ENCODE measurements at regions not wholly inside any gene's neighbourhood (a gene's known extent, or its start where the extent isn't known, plus 50 kb on each side); places are given as distances from the start of the nearest gene placed in this dataset.

DNA sequence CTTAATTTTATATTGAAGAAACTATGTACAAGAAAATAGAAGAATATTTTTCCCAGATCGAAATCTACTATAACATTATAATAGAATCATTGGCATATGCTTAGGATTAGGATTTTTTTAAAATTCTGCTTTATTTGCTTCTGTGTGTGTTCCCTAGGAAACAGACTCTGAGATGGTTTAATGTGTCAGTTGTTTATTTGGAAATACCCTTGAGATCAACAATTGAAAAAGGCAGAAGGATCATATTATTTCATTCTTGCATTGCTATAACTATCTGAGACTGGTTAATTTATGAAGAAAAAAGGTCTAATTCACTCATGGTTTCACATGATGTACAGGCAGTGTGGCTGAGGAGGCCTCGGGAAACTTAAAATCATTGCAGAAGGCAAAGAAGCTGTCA, 622.6 kb downstream of the PRR16 start:
- H3K27ac ChIP-seq: no peak overlapping the region
- 76 to 81% (median 79%) methylated on average over 2 of the region's 2 CpGs for WGBS, 4 donors
- H3K36me3 ChIP-seq: no peaks in the 10 kb centered on the region
- no peak overlapping the region for H3K4me3 ChIP-seq
- TF ChIP-seq, protein P1, sequence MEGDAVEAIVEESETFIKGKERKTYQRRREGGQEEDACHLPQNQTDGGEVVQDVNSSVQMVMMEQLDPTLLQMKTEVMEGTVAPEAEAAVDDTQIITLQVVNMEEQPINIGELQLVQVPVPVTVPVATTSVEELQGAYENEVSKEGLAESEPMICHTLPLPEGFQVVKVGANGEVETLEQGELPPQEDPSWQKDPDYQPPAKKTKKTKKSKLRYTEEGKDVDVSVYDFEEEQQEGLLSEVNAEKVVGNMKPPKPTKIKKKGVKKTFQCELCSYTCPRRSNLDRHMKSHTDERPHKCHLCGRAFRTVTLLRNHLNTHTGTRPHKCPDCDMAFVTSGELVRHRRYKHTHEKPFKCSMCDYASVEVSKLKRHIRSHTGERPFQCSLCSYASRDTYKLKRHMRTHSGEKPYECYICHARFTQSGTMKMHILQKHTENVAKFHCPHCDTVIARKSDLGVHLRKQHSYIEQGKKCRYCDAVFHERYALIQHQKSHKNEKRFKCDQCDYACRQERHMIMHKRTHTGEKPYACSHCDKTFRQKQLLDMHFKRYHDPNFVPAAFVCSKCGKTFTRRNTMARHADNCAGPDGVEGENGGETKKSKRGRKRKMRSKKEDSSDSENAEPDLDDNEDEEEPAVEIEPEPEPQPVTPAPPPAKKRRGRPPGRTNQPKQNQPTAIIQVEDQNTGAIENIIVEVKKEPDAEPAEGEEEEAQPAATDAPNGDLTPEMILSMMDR (IDR thresholded peaks at IDR 0.05): no peak
- intact Hi-C loops (cut with DNase I): no loop called here
- DNase-seq (no peak), ATAC-seq (no peak)
- no peaks in the 10 kb centered on the region for H3K4me1 ChIP-seq
- H3K9me3 ChIP-seq: no peaks in the 10 kb centered on the region
- H3K27me3 ChIP-seq: no peaks in the 10 kb centered on the region

DNA sequence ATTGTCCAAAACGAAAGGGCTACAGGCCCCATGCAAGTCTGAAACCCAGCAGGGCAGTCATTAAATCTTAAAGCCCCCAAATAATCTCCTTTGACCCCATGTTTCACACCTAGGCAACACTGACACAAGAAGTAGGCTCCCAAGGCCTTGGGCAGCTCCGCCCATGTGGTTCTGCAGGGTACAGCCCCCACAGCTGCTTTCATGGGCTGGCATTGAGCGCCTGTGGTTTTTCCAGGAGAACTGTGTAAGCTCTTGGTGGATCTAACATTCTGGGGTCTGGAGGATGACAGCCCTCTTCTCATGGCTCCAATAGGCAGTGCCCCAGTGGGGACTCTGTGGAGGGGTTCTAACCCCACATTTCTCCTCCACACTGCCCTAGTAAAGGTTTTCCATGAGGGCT, 623.5 kb downstream of the PRR16 start:
- Histone ChIP-seq H3K4me3 (no peak overlapping the region), H3K4me1 (no peaks in the 10 kb centered on the region), H3K36me3 (no peaks in the 10 kb centered on the region), H3K27ac (no peak overlapping the region), H3K9me3 (no peaks in the 10 kb centered on the region), H3K27me3 (no peaks in the 10 kb centered on the region)
- TF ChIP-seq, protein P1 (IDR thresholded peaks at IDR 0.05): no peak
- TF ChIP-seq POLR2A (IDR thresholded peaks at IDR 0.05): no peak
- no peak for DNase-seq
- ATAC-seq: no peak
- intact Hi-C loops (cut with DNase I): no loop called here
- 70 to 87% (median 75%) methylated on average over 3 of the region's 3 CpGs for WGBS, 4 donors

DNA sequence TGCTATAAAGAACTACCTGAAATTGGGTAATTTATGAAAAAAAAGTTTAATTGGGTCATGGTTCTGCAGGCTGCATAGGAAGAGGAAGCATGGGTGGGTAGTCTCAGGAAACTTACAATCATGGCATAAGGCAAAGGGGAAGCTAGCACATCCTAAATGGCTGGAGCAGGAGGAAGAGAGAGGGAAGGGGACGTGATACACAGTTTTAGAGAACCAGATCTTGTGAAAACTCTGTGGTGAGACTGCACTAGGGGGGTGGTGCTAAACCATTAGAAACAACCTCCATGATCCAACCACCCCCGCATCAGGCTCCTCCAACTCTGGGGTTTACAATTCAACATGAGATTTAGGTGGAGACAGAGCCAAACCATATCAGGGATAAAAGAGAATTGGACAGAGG, 624.2 kb downstream of the PRR16 start:
- no peak for DNase-seq
- WGBS, 4 donors: 57 to 82% (median 77%) methylated on average over 2 of the region's 2 CpGs
- no peaks in the 10 kb centered on the region for H3K9me3 ChIP-seq
- ATAC-seq: no peak
- H3K36me3 ChIP-seq: no peaks in the 10 kb centered on the region
- intact Hi-C loops (cut with DNase I): no loop called here
- no peak overlapping the region for H3K4me3 ChIP-seq
- H3K27ac ChIP-seq: no peak overlapping the region
- TF ChIP-seq, protein P1 (IDR thresholded peaks at IDR 0.05): no peak
- no peak for TF ChIP-seq POLR2A (IDR thresholded peaks at IDR 0.05)
- no peaks in the 10 kb centered on the region for H3K4me1 ChIP-seq
- H3K27me3 ChIP-seq: no peaks in the 10 kb centered on the region

DNA sequence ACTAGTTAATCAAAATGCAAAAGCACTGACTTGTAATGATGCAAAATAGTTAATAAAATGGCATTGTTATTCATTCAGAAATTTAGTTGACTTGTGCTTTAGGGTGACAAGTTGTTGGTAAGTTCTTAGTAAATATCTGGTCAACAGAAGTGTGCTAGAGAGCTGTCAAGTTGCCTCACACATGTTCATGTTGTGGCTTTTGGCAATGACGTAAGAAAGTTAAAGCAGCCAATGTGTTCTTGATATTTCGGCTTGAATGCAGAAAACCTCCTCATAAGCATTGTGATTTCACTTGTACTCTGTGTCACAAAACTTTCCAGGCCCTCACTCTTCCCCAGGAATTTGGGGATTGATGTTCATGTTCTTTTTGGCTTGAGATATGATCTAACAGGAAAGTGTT, 626.7 kb downstream of the PRR16 start:
- H3K27me3 ChIP-seq: no peaks in the 10 kb centered on the region
- 69 to 86% (median 79%) methylated on average over 2 of the region's 2 CpGs for WGBS, 4 donors
- no peaks in the 10 kb centered on the region for H3K4me1 ChIP-seq
- no peaks in the 10 kb centered on the region for H3K9me3 ChIP-seq
- no peak for TF ChIP-seq POLR2A (IDR thresholded peaks at IDR 0.05)
- TF ChIP-seq, protein P1 (IDR thresholded peaks at IDR 0.05): no peak
- intact Hi-C loops (cut with DNase I): no loop called here
- no peaks in the 10 kb centered on the region for H3K36me3 ChIP-seq
- H3K4me3 ChIP-seq: no peak overlapping the region
- H3K27ac ChIP-seq: no peak overlapping the region
- ATAC-seq: no peak
- DNase-seq: no peak

Data from heart left ventricle (tissue), 16 donors.